ENCODE measurements at regions not wholly inside any gene's neighbourhood (a gene's known extent, or its start where the extent isn't known, plus 50 kb on each side); places are given as distances from the start of the nearest gene placed in this dataset.

GRCh38 chr3:36302626-36303025 is 77.7 kb upstream of the STAC start:
- Histone ChIP-seq H3K9me3 (ENCODE audit: severe bottlenecking) (no peaks in the 10 kb centered on the region), H3K4me3 (ENCODE audit: low read depth, low read length) (no peak overlapping the region), H3K36me3 (no peaks in the 10 kb centered on the region), H3K27me3 (ENCODE audit: insufficient read depth, low read depth, severe bottlenecking) (no peaks in the 10 kb centered on the region), H3K27ac (no peak overlapping the region)
- no peak for DNase-seq
- TF ChIP-seq CTCF (IDR thresholded peaks at IDR 0.05; ENCODE audit: low read depth, low read length): no peak

- Histone ChIP-seq H3K27ac (no peak overlapping the region), H3K36me3 (no peaks in the 10 kb centered on the region), H3K27me3 (ENCODE audit: insufficient read depth, low read depth, severe bottlenecking) (no peaks in the 10 kb centered on the region), H3K9me3 (ENCODE audit: severe bottlenecking) (no peaks in the 10 kb centered on the region), H3K4me3 (ENCODE audit: low read depth, low read length) (no peak overlapping the region)
- no peak for TF ChIP-seq CTCF (IDR thresholded peaks at IDR 0.05; ENCODE audit: low read depth, low read length)
- DNase-seq: no peak
Observed at GRCh38 chr3:36303286-36303685, 77.0 kb upstream of the STAC start.

GRCh38 chr3:36305929-36306520 is 74.3 kb upstream of the STAC start:
- Histone ChIP-seq H3K36me3 (no peaks in the 10 kb centered on the region), H3K4me3 (ENCODE audit: low read depth, low read length) (no peak overlapping the region), H3K27ac (no peak overlapping the region), H3K9me3 (ENCODE audit: severe bottlenecking) (no peaks in the 10 kb centered on the region), H3K27me3 (ENCODE audit: insufficient read depth, low read depth, severe bottlenecking) (no peaks in the 10 kb centered on the region)
- DNase-seq: no peak
- no peak for TF ChIP-seq CTCF (IDR thresholded peaks at IDR 0.05; ENCODE audit: low read depth, low read length)

- TF ChIP-seq CTCF (IDR thresholded peaks at IDR 0.05; ENCODE audit: low read depth, low read length): no peak
- H3K27ac ChIP-seq: no peak overlapping the region
- no peak for DNase-seq
- H3K9me3 ChIP-seq (ENCODE audit: severe bottlenecking): no peaks in the 10 kb centered on the region
- no peak overlapping the region for H3K4me3 ChIP-seq (ENCODE audit: low read depth, low read length)
- no peaks in the 10 kb centered on the region for H3K36me3 ChIP-seq
- no peaks in the 10 kb centered on the region for H3K27me3 ChIP-seq (ENCODE audit: insufficient read depth, low read depth, severe bottlenecking)
Observed at GRCh38 chr3:36309092-36309491, 71.2 kb upstream of the STAC start.

GRCh38 chr3:36312351-36312750 is 68.0 kb upstream of the STAC start:
- Histone ChIP-seq H3K9me3 (ENCODE audit: severe bottlenecking) (no peaks in the 10 kb centered on the region), H3K27me3 (ENCODE audit: insufficient read depth, low read depth, severe bottlenecking) (no peaks in the 10 kb centered on the region), H3K4me3 (ENCODE audit: low read depth, low read length) (no peak overlapping the region), H3K36me3 (no peaks in the 10 kb centered on the region), H3K27ac (no peak overlapping the region)
- DNase-seq: no peak
- no peak for TF ChIP-seq CTCF (IDR thresholded peaks at IDR 0.05; ENCODE audit: low read depth, low read length)

- no peak overlapping the region for H3K4me3 ChIP-seq (ENCODE audit: low read depth, low read length)
- DNase-seq: no peak
- H3K9me3 ChIP-seq (ENCODE audit: severe bottlenecking): no peaks in the 10 kb centered on the region
- no peak overlapping the region for H3K27ac ChIP-seq
- H3K27me3 ChIP-seq (ENCODE audit: insufficient read depth, low read depth, severe bottlenecking): no peaks in the 10 kb centered on the region
- no peak for TF ChIP-seq CTCF (IDR thresholded peaks at IDR 0.05; ENCODE audit: low read depth, low read length)
- no peaks in the 10 kb centered on the region for H3K36me3 ChIP-seq
Observed at GRCh38 chr3:36317915-36318314, 62.4 kb upstream of the STAC start.

Data from WERI-Rb-1 (cell line).